ENCODE measurements at regions not wholly inside any gene's neighbourhood (a gene's known extent, or its start where the extent isn't known, plus 50 kb on each side); places are given as distances from the start of the nearest gene placed in this dataset.

GRCh38 chr12:19070341-19070740 lies 59.2 kb upstream of the PLEKHA5 start:
- no peaks in the 10 kb centered on the region; the same call in 1 of the 2 replicates for H3K4me1 ChIP-seq
- H3K9me3 ChIP-seq (replicated peaks): no peaks in the 10 kb centered on the region
- no peaks in the 10 kb centered on the region for H3K27me3 ChIP-seq
- peak; percentile 11 to 18 for DNase-seq
- no peak overlapping the region for H3K4me3 ChIP-seq
- H3K36me3 ChIP-seq: no peaks in the 10 kb centered on the region
- H3K27ac ChIP-seq: no peak overlapping the region

- Histone ChIP-seq H3K27ac (no peak overlapping the region), H3K4me1 (no peaks in the 10 kb centered on the region), H3K9me3 (replicated peaks) (no peaks in the 10 kb centered on the region), H3K36me3 (no peaks in the 10 kb centered on the region), H3K27me3 (no peaks in the 10 kb centered on the region), H3K4me3 (no peak overlapping the region)
- DNase-seq: no peak
These were observed 54.8 kb upstream of the PLEKHA5 start for GRCh38 chr12:19074700-19075099.

GRCh38 chr12:19075711-19076340 lies 53.7 kb upstream of the PLEKHA5 start:
- no peaks in the 10 kb centered on the region for H3K9me3 ChIP-seq (replicated peaks)
- no peaks in the 10 kb centered on the region for H3K36me3 ChIP-seq

More at GRCh38 chr12:19075711-19076340, 53.7 kb upstream of the PLEKHA5 start:
- DNase-seq: no peak
- no peaks in the 10 kb centered on the region for H3K4me1 ChIP-seq
- no peak overlapping the region for H3K4me3 ChIP-seq
- no peaks in the 10 kb centered on the region for H3K27me3 ChIP-seq
- no peak overlapping the region for H3K27ac ChIP-seq
